HL-60 (cell line): ENCODE measurements at regions not wholly inside any gene's neighbourhood (a gene's known extent, or its start where the extent isn't known, plus 50 kb on each side); places are given as distances from the start of the nearest gene placed in this dataset.

ENCODE experiments used
- DNase-seq, 2 experiments: peaks; one replicate each; pipeline ENCODE4 v3.0.0-alpha.2; 2010 to 2020; ENCODE audit warnings: low read depth in 1 of 2, low spot score in 1 of 2
- H3K27ac ChIP-seq: fragments of 250-450 bp; sonication (Bioruptor Pico); replicated peaks from 2 replicates; pipeline ENCODE4 v1.5.1; 2020; ENCODE audit warnings: mild to moderate bottlenecking, moderate library complexity
- H3K27me3 ChIP-seq: fragments of 250-450 bp; sonication (Bioruptor Pico); 2 replicates; pipeline ENCODE4 v1.5.1; 2021; ENCODE audit warnings: mild to moderate bottlenecking, moderate library complexity; ENCODE audit not compliant: insufficient read depth, poor library complexity, severe bottlenecking
- H3K4me3 ChIP-seq: replicated peaks from 2 replicates; pipeline ENCODE4 v1.5.1; 2011; ENCODE audit warnings: mild to moderate bottlenecking, control low read depth, low read length; ENCODE audit not compliant: insufficient read depth
- GABPA ChIP-seq: IDR thresholded peaks from 2 replicates; pipeline ENCODE4 v1.6.1; 2012; ENCODE audit warnings: low read depth
- POLR2AphosphoS5 ChIP-seq: IDR thresholded peaks from 2 replicates; pipeline ENCODE4 v1.6.1; 2012; ENCODE audit warnings: low read depth
- SPI1 ChIP-seq: IDR thresholded peaks from 2 replicates; pipeline ENCODE4 v1.6.1; 2012; ENCODE audit warnings: low read depth, mild to moderate bottlenecking, borderline replicate concordance
- TF ChIP-seq, protein P1 (sequence below): IDR thresholded peaks from 2 replicates; pipeline ENCODE4 v1.6.1; 2012; ENCODE audit warnings: low read depth; ENCODE audit not compliant: insufficient replicate concordance
- TF ChIP-seq, protein P2 (sequence below): IDR thresholded peaks from one replicate; pipeline ENCODE4 v1.5.1; 2011; ENCODE audit warnings: low read length, control low read depth, inconsistent platforms; ENCODE audit not compliant: insufficient read depth

DNA sequence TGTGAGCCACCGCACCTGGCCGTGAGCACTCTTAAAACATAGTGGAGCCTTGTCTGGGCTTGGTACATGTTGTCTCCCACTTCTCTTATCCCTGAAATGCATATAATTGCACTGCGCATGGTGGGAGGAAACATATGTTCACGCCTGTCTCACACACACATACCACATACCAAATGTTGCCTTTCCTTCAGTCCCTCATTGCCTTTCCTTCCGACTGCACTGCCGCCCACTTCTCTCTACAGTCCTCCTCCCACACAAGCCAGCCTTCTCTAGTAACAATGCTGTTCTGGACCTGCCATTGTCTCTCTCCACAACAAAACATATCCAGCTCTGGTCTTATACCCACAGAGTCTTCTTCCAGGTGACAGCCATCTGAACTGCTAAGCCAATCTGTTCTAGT is 88.3 kb upstream of the PTHLH start:
- no peak for DNase-seq
- Histone ChIP-seq H3K27ac (no peak overlapping the region), H3K27me3 (no peaks in the 10 kb centered on the region), H3K4me3 (no peak overlapping the region)
- TF ChIP-seq, protein P1, sequence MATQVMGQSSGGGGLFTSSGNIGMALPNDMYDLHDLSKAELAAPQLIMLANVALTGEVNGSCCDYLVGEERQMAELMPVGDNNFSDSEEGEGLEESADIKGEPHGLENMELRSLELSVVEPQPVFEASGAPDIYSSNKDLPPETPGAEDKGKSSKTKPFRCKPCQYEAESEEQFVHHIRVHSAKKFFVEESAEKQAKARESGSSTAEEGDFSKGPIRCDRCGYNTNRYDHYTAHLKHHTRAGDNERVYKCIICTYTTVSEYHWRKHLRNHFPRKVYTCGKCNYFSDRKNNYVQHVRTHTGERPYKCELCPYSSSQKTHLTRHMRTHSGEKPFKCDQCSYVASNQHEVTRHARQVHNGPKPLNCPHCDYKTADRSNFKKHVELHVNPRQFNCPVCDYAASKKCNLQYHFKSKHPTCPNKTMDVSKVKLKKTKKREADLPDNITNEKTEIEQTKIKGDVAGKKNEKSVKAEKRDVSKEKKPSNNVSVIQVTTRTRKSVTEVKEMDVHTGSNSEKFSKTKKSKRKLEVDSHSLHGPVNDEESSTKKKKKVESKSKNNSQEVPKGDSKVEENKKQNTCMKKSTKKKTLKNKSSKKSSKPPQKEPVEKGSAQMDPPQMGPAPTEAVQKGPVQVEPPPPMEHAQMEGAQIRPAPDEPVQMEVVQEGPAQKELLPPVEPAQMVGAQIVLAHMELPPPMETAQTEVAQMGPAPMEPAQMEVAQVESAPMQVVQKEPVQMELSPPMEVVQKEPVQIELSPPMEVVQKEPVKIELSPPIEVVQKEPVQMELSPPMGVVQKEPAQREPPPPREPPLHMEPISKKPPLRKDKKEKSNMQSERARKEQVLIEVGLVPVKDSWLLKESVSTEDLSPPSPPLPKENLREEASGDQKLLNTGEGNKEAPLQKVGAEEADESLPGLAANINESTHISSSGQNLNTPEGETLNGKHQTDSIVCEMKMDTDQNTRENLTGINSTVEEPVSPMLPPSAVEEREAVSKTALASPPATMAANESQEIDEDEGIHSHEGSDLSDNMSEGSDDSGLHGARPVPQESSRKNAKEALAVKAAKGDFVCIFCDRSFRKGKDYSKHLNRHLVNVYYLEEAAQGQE, result no peak
- TF ChIP-seq POLR2AphosphoS5, result no peak
- TF ChIP-seq, protein P2, sequence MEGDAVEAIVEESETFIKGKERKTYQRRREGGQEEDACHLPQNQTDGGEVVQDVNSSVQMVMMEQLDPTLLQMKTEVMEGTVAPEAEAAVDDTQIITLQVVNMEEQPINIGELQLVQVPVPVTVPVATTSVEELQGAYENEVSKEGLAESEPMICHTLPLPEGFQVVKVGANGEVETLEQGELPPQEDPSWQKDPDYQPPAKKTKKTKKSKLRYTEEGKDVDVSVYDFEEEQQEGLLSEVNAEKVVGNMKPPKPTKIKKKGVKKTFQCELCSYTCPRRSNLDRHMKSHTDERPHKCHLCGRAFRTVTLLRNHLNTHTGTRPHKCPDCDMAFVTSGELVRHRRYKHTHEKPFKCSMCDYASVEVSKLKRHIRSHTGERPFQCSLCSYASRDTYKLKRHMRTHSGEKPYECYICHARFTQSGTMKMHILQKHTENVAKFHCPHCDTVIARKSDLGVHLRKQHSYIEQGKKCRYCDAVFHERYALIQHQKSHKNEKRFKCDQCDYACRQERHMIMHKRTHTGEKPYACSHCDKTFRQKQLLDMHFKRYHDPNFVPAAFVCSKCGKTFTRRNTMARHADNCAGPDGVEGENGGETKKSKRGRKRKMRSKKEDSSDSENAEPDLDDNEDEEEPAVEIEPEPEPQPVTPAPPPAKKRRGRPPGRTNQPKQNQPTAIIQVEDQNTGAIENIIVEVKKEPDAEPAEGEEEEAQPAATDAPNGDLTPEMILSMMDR, result no peak

DNA sequence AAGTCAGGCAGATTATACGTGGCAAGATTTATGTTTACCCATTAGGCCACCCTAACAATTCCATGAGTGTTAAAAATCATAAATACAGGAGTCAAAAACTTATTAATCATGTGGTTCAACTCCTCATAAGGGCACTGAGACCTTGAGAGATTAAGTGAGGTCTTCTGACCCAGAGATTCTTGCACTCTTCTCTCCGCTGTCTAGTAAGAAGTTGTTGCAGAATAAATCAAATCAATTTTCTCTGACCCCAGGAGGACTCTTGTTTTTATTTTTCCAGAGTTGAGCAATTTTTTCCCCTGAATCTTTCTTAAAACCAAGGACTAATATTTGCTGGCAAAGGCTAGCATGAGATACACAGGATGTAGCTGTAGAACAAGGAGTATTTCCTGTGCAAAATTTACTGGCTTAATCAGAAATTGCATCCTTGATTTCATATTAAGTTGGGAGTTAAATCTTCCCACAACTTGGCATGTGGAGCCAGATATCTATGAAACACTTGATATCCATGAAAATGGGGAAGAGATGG is 90.9 kb upstream of the PTHLH start:
- no peak overlapping the region for H3K27ac ChIP-seq
- TF ChIP-seq, protein P2, result no peak
- TF ChIP-seq POLR2AphosphoS5 (no peak), GABPA (no peak), SPI1 (no peak)
- TF ChIP-seq, protein P1, result no peak
- no peak for DNase-seq
- H3K4me3 ChIP-seq, result no peak overlapping the region
- H3K27me3 ChIP-seq, result no peaks in the 10 kb centered on the region

DNA sequence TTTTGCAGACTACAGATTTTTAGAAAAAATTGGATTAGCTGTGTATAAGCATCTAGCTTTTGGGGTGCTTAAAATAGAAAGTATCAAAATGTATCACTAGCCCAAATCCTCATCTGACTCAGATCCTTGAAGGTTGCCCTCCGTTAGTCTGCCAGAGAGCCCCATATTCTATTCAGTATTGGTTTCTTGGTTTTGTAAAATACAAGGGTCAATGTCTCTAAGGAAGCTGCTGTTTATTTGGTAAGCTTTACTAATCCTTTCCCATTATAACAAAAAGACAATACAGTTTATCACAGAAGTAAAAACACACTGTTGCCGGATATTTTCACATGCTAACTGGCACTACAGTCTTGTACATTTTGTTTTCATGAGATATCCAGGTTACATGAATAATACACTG is 92.8 kb upstream of the PTHLH start:
- no peak for TF ChIP-seq POLR2AphosphoS5
- TF ChIP-seq SPI1, result no peak
- TF ChIP-seq, protein P2, result no peak
- no peak for TF ChIP-seq GABPA
- TF ChIP-seq, protein P1, result no peak
- no peak overlapping the region for H3K27ac ChIP-seq
- no peak for DNase-seq
- H3K27me3 ChIP-seq, result no peaks in the 10 kb centered on the region
- no peak overlapping the region for H3K4me3 ChIP-seq
